OCI-LY7 (cell line): ENCODE measurements at regions not wholly inside any gene's neighbourhood (a gene's known extent, or its start where the extent isn't known, plus 50 kb on each side); places are given as distances from the start of the nearest gene placed in this dataset.

Source experiments
- BruUV-seq: library from RNA; stranded (reverse); fragments of 400-500 nt; replicated peaks from 2 replicates; lab custom pipeline; 2021; lab: Mats Ljungman, UMichigan
- CTCF ChIA-PET: fragments of 300-600 bp; sonication (Branson Sonifier 250); formaldehyde crosslinking; loops from one replicate; lab custom pipeline; 2022; ENCODE audit warnings: antibody characterized with exemption; ENCODE audit not compliant: unreplicated experiment; lab: Charles Lee
- POLR2A ChIA-PET: fragments of 300-600 bp; sonication (Branson Sonifier 250); formaldehyde crosslinking; loops from one replicate; lab custom pipeline; 2022; ENCODE audit warnings: antibody characterized with exemption; lab: Charles Lee
- DNase-seq: peaks from one replicate; pipeline ENCODE4 v3.0.0-alpha.2; 2015; ENCODE audit warnings: low spot score
- H2AFZ ChIP-seq: fragments of 200-600 bp; sonication (generic), shearing (Covaris generic); 2 replicates; pipeline ENCODE4 v1.6.1; 2014; ENCODE audit warnings: mild to moderate bottlenecking, antibody characterized with exemption, low read length, moderate library complexity
- H3K27ac ChIP-seq: fragments of 200-600 bp; sonication (generic); 2 replicates; pipeline ENCODE4 v1.5.1; 2014; ENCODE audit warnings: mixed run types, low read depth, mild to moderate bottlenecking, moderate library complexity, low read length, inconsistent platforms; ENCODE audit not compliant: poor library complexity, severe bottlenecking
- H3K36me3 ChIP-seq: fragments of 200-600 bp; sonication (generic); 2 replicates; pipeline ENCODE4 v1.6.1; 2014; ENCODE audit warnings: mild to moderate bottlenecking, antibody characterized with exemption, low read length, moderate library complexity, mixed read lengths; ENCODE audit not compliant: insufficient read depth
- H3K4me1 ChIP-seq: fragments of 200-600 bp; sonication (generic); 2 replicates; pipeline ENCODE4 v1.5.1; 2014; ENCODE audit warnings: mild to moderate bottlenecking, low read length; ENCODE audit not compliant: insufficient read depth, poor library complexity, severe bottlenecking
- H3K4me2 ChIP-seq: fragments of 200-600 bp; sonication (generic); 2 replicates; pipeline ENCODE4 v1.6.1; 2014; ENCODE audit warnings: mild to moderate bottlenecking, low read length
- H3K4me3 ChIP-seq: fragments of 200-600 bp; sonication (generic); 2 replicates; pipeline ENCODE4 v1.5.1; 2014; ENCODE audit warnings: mild to moderate bottlenecking, low read depth, low read length; ENCODE audit not compliant: poor library complexity, severe bottlenecking
- H3K79me2 ChIP-seq: fragments of 200-600 bp; sonication (generic); 2 replicates; pipeline ENCODE4 v1.6.1; 2016; ENCODE audit warnings: low read depth, mild to moderate bottlenecking, low read length, moderate library complexity, mixed read lengths; ENCODE audit not compliant: insufficient read depth
- H3K9me2 ChIP-seq: fragments of 200-600 bp; sonication (generic); 2 replicates; pipeline ENCODE4 v1.6.1; 2016; ENCODE audit warnings: mild to moderate bottlenecking, low read length, mixed read lengths; ENCODE audit not compliant: insufficient read depth
- H3K9me3 ChIP-seq: fragments of 200-600 bp; sonication (generic); 2 replicates; pipeline ENCODE4 v1.6.1; 2014; ENCODE audit warnings: mild to moderate bottlenecking, mixed run types, low read length, mixed read lengths
- H4K20me1 ChIP-seq: fragments of 200-600 bp; sonication (generic); 2 replicates; pipeline ENCODE4 v1.6.1; 2014; ENCODE audit warnings: mild to moderate bottlenecking, antibody characterized with exemption, low read length, moderate library complexity, mixed read lengths; ENCODE audit not compliant: insufficient read depth
- EZH2phosphoT487 ChIP-seq: fragments of 200-600 bp; sonication (generic); IDR thresholded peaks from 2 replicates; pipeline ENCODE4 v1.6.1; 2018; ENCODE audit warnings: low read depth, borderline replicate concordance, mild to moderate bottlenecking, mixed run types, antibody characterized with exemption, low read length, moderate library complexity, mixed read lengths
- intact Hi-C: fragments of 100-400 bp; cut with micrococcal nuclease; formaldehyde crosslinking; loops from one replicate; pipeline ENCODE4 v1.10.0; 2022; ENCODE audit not compliant: unreplicated experiment
- TF ChIP-seq, protein P1 (sequence below): fragments of 200-600 bp; sonication (generic); conservative IDR thresholded peaks from 2 replicates; pipeline ENCODE4 v1.5.1; 2014; ENCODE audit warnings: mild to moderate bottlenecking, antibody characterized with exemption, low read length, moderate library complexity, mixed read lengths

DNA sequence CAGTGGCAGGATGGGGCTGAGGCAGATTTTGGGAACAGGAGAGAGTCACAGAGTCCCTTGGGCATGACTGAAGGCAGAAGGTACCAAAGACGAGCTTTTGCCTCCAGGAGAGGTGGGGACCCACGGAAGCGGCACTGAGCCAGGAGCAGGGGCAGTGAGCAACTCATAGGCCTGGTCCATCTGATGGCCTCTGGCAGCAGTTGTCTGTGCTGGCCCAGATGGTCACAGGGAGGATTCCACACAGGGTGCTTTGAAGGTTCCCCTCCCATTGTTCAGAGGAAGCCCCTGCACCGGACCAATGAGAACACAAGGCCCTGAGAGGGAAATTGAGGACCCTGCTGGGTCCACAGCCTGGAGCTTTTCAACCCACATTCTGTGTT is 360.3 kb upstream of the TNRC6C start:
- DNase-seq = no peak
- CTCF ChIA-PET = no interaction called here

DNA sequence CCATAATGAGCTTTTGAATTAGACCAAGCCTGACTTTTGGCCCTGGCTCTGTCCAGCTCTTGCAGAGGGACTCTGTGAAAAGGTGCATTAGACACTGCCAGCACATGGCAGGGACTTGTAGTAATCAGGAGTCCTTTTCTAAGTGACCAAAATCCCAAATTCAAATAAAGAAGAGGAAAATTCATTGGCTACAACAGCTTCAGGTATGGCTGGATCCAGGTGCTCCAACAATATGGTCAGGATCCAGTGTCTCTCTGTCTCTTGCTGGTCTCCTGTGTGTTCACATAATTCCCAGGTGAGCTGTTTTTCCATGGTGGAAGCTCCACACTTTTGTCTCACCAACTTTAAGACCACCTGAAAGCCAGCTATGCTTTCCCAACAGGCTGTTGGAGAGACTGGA is 358.8 kb upstream of the TNRC6C start:
- TF ChIP-seq, protein P1, sequence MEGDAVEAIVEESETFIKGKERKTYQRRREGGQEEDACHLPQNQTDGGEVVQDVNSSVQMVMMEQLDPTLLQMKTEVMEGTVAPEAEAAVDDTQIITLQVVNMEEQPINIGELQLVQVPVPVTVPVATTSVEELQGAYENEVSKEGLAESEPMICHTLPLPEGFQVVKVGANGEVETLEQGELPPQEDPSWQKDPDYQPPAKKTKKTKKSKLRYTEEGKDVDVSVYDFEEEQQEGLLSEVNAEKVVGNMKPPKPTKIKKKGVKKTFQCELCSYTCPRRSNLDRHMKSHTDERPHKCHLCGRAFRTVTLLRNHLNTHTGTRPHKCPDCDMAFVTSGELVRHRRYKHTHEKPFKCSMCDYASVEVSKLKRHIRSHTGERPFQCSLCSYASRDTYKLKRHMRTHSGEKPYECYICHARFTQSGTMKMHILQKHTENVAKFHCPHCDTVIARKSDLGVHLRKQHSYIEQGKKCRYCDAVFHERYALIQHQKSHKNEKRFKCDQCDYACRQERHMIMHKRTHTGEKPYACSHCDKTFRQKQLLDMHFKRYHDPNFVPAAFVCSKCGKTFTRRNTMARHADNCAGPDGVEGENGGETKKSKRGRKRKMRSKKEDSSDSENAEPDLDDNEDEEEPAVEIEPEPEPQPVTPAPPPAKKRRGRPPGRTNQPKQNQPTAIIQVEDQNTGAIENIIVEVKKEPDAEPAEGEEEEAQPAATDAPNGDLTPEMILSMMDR = no peak
- CTCF ChIA-PET = no interaction called here
- BruUV-seq = no TSS peak
- H3K9me2 ChIP-seq = no peaks in the 10 kb centered on the region
- POLR2A ChIA-PET = interaction anchor here (0.7 kb wide), 2 partner anchors 9 to 11 kb away, joined by 3 read pairs; no protein-coding TSS in a partner anchor
- no peak for DNase-seq
- H3K9me3 ChIP-seq = no peaks in the 10 kb centered on the region
- intact Hi-C loops = no loop called here
- H3K79me2 ChIP-seq = no peaks in the 10 kb centered on the region
- H3K4me3 ChIP-seq = no peak overlapping the region
- H3K36me3 ChIP-seq = no peaks in the 10 kb centered on the region
- no peaks in the 10 kb centered on the region for H3K4me1 ChIP-seq
- no peak overlapping the region for H3K27ac ChIP-seq
- H4K20me1 ChIP-seq = no peaks in the 10 kb centered on the region
- no peak overlapping the region for H3K4me2 ChIP-seq
- H2AFZ ChIP-seq = no peak overlapping the region

More for the DNA sequence above, 360.3 kb upstream of the TNRC6C start:
- no TSS peak for BruUV-seq
- no peak overlapping the region for H3K27ac ChIP-seq
- no peaks in the 10 kb centered on the region for H3K79me2 ChIP-seq
- intact Hi-C loops = no loop called here
- H3K4me2 ChIP-seq = no peak overlapping the region
- no peak overlapping the region for H3K4me3 ChIP-seq
- H3K9me3 ChIP-seq = no peaks in the 10 kb centered on the region
- H4K20me1 ChIP-seq = no peaks in the 10 kb centered on the region
- no peak overlapping the region for H2AFZ ChIP-seq
- TF ChIP-seq EZH2phosphoT487 = no peak
- TF ChIP-seq, protein P1 = no peak
- POLR2A ChIA-PET = interaction anchor here (0.6 kb wide), 1 partner anchor 1405 kb away, joined by 8 read pairs; no protein-coding TSS in a partner anchor
- no peaks in the 10 kb centered on the region for H3K36me3 ChIP-seq
- H3K4me1 ChIP-seq = no peaks in the 10 kb centered on the region
- H3K9me2 ChIP-seq = no peaks in the 10 kb centered on the region

GRCh38 chr17:77600346-77600745 is 358.2 kb upstream of the TNRC6C start:
- DNase-seq = no peak
- TF ChIP-seq, protein P1 = no peak
- TF ChIP-seq EZH2phosphoT487 = no peak
- Histone ChIP-seq H3K4me2 (no peak overlapping the region), H2AFZ (no peak overlapping the region), H3K27ac (no peak overlapping the region), H3K4me1 (no peaks in the 10 kb centered on the region), H3K4me3 (no peak overlapping the region), H3K79me2 (no peaks in the 10 kb centered on the region), H4K20me1 (no peaks in the 10 kb centered on the region), H3K36me3 (no peaks in the 10 kb centered on the region), H3K9me3 (no peaks in the 10 kb centered on the region), H3K9me2 (no peaks in the 10 kb centered on the region)
- CTCF ChIA-PET = no interaction called here
- POLR2A ChIA-PET = interaction anchor here (0.7 kb wide), 2 partner anchors 8 to 11 kb away, joined by 3 read pairs; no protein-coding TSS in a partner anchor
- no TSS peak for BruUV-seq
- intact Hi-C loops = no loop called here
